Hepatocyte (in vitro differentiated cells): ENCODE measurements at regions not wholly inside any gene's neighbourhood (a gene's known extent, or its start where the extent isn't known, plus 50 kb on each side); places are given as distances from the start of the nearest gene placed in this dataset.

Experiments
- EZH2 ChIP-seq: fragments of 200-600 bp; sonication (generic); IDR thresholded peaks from 2 replicates; pipeline ENCODE4 v1.6.1; 2016; ENCODE audit warnings: antibody characterized with exemption, mild to moderate bottlenecking, borderline replicate concordance
- TF ChIP-seq, protein P1 (sequence below): fragments of 200-600 bp; sonication (generic); IDR thresholded peaks from 2 replicates; pipeline ENCODE4 v1.5.1; 2016; ENCODE audit warnings: antibody characterized with exemption, mild to moderate bottlenecking; ENCODE audit not compliant: poor library complexity

DNA sequence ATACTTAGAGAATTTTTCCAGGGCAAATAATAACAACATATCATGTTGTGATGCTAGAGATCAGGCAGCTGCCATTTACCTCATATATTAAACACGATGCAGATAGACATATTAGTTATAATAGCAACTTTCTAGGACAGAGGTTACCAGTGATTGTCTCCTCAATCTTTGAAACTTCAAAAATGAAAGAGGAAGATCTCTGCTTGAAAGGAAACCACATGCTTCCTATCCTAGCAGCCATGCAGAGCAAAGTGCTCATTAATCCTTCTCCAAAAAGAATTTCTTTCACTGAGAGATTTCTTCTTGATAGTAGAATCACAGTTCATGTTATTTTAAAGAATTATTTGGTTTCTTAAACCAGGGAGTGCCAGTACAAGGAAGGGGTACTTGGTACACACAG lies 317.2 kb downstream of the CPS1 start:
- TF ChIP-seq, protein P1, sequence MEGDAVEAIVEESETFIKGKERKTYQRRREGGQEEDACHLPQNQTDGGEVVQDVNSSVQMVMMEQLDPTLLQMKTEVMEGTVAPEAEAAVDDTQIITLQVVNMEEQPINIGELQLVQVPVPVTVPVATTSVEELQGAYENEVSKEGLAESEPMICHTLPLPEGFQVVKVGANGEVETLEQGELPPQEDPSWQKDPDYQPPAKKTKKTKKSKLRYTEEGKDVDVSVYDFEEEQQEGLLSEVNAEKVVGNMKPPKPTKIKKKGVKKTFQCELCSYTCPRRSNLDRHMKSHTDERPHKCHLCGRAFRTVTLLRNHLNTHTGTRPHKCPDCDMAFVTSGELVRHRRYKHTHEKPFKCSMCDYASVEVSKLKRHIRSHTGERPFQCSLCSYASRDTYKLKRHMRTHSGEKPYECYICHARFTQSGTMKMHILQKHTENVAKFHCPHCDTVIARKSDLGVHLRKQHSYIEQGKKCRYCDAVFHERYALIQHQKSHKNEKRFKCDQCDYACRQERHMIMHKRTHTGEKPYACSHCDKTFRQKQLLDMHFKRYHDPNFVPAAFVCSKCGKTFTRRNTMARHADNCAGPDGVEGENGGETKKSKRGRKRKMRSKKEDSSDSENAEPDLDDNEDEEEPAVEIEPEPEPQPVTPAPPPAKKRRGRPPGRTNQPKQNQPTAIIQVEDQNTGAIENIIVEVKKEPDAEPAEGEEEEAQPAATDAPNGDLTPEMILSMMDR, result no peak
- TF ChIP-seq EZH2, result no peak
